Naive thymus-derived CD4-positive, alpha-beta T cell (primary cell): ENCODE measurements at regions not wholly inside any gene's neighbourhood (a gene's known extent, or its start where the extent isn't known, plus 50 kb on each side); places are given as distances from the start of the nearest gene placed in this dataset.

ENCODE experiments used
- ATAC-seq: fragments of 150-1000 bp; cut with Tn5 transposase; 2 replicates; pipeline ENCODE4 v1.10.0; 2021; ENCODE audit warnings: mild to moderate bottlenecking, moderate library complexity
- CTCF ChIA-PET: fragments of 350-600 bp; sonication (Branson Sonifier 250); formaldehyde crosslinking; loops from one replicate; lab custom pipeline; 2021; ENCODE audit warnings: antibody characterized with exemption; lab: Charles Lee
- POLR2A ChIA-PET: fragments of 350-600 bp; sonication (Branson Sonifier 250); formaldehyde crosslinking; loops from one replicate; lab custom pipeline; 2021; ENCODE audit warnings: antibody characterized with exemption, inconsistent platforms; lab: Charles Lee
- DNase-seq, 9 donors: peaks; one replicate each; pipeline versions ENCODE4 v3.0.0 to v3.0.0-alpha.2; 2020 to 2022; ENCODE audit warnings: mixed read lengths in 1 of 9
- H3K27ac ChIP-seq: one replicate; pipeline ENCODE4 v1.7.0; 2013; ENCODE audit warnings: mild to moderate bottlenecking, low read depth, low read length, moderate library complexity
- H3K27me3 ChIP-seq, 2 donors: one replicate each; pipeline ENCODE4 v1.7.0; 2013; ENCODE audit warnings: low read length in 2 of 2, mild to moderate bottlenecking in 2 of 2, moderate library complexity in 2 of 2; ENCODE audit not compliant: control insufficient read depth in 2 of 2, insufficient read depth in 2 of 2
- H3K36me3 ChIP-seq, 3 experiments: 1 replicate in 2 of 3; 2 replicates in 1 of 3; pipeline ENCODE4 v1.7.0; 2013; ENCODE audit warnings: low read length in 3 of 3, mild to moderate bottlenecking in 3 of 3, moderate library complexity in 1 of 3; ENCODE audit not compliant: insufficient read depth in 3 of 3, control insufficient read depth in 2 of 3
- H3K4me1 ChIP-seq, 2 donors: one replicate each; pipeline ENCODE4 v1.7.0; 2013; ENCODE audit warnings: low read length in 2 of 2, mild to moderate bottlenecking in 2 of 2, moderate library complexity in 1 of 2; ENCODE audit not compliant: control insufficient read depth in 2 of 2, insufficient read depth in 2 of 2
- H3K4me3 ChIP-seq: 2 replicates; pipeline ENCODE4 v1.7.0; 2013; ENCODE audit warnings: mild to moderate bottlenecking, low read length
- H3K9me3 ChIP-seq, 3 experiments: 1 replicate in 2 of 3; 2 replicates in 1 of 3; pipeline ENCODE4 v1.7.0; 2013; ENCODE audit warnings: low read length in 3 of 3; ENCODE audit not compliant: control insufficient read depth in 2 of 3
- H3K27ac Mint-ChIP-seq, 9 donors: one replicate each; pipeline ENCODE4 v1.8.0; 2020 to 2022; ENCODE audit warnings: mixed read lengths in 9 of 9, mild to moderate bottlenecking in 8 of 9, moderate library complexity in 5 of 9, inconsistent platforms in 2 of 9
- H3K27me3 Mint-ChIP-seq, 5 donors: one replicate each; pipeline ENCODE4 v1.8.0; 2021 to 2022; ENCODE audit warnings: mixed read lengths in 5 of 5, mild to moderate bottlenecking in 1 of 5
- H3K36me3 Mint-ChIP-seq, 5 donors: one replicate each; pipeline ENCODE4 v1.8.0; 2020 to 2022; ENCODE audit warnings: mixed read lengths in 5 of 5, mild to moderate bottlenecking in 3 of 5, inconsistent platforms in 1 of 5
- H3K4me1 Mint-ChIP-seq, 7 donors: one replicate each; pipeline ENCODE4 v1.8.0; 2020 to 2022; ENCODE audit warnings: mixed read lengths in 7 of 7, mild to moderate bottlenecking in 3 of 7, inconsistent platforms in 1 of 7
- H3K4me3 Mint-ChIP-seq, 10 donors: one replicate each; pipeline ENCODE4 v1.8.0; 2020 to 2022; ENCODE audit warnings: mild to moderate bottlenecking in 10 of 10, mixed read lengths in 10 of 10, moderate library complexity in 6 of 10, inconsistent platforms in 2 of 10
- H3K9me3 Mint-ChIP-seq, 11 donors: one replicate each; pipeline ENCODE4 v1.8.0; 2020 to 2022; ENCODE audit warnings: mixed read lengths in 11 of 11, mild to moderate bottlenecking in 4 of 11, inconsistent platforms in 1 of 11, moderate library complexity in 1 of 11
- intact Hi-C, 2 donors: fragments of 100-400 bp; cut with micrococcal nuclease; formaldehyde crosslinking; loops; one replicate each; pipeline ENCODE4 v1.15.1; 2023

- POLR2A ChIA-PET, result no interaction called here
- Mint-ChIP-seq H3K9me3 (no peaks in the 10 kb centered on the region), H3K4me1 (peaks cover 0 to 2% (median 0%) of the 10 kb centered on the region in 7 donors), H3K27ac (no peak overlapping the region), H3K27me3 (peaks cover 0 to 4% (median 0%) of the 10 kb centered on the region in 5 donors), H3K4me3 (no peak overlapping the region), H3K36me3 (no peaks in the 10 kb centered on the region)
- DNase-seq, result no peak
- Histone ChIP-seq H3K36me3 (no peaks in the 10 kb centered on the region), H3K9me3 (no peaks in the 10 kb centered on the region), H3K4me1 (no peaks in the 10 kb centered on the region), H3K27ac (no peak overlapping the region), H3K27me3 (no peaks in the 10 kb centered on the region), H3K4me3 (no peak overlapping the region)
- CTCF ChIA-PET, result no interaction called here
- intact Hi-C loops, result no loop called here
- no peak for ATAC-seq
These were observed 165.0 kb downstream of the VEGFA start for GRCh38 chr6:43934803-43935602.

GRCh38 chr6:43934183-43934802 is 164.3 kb downstream of the VEGFA start:
- intact Hi-C loops, result no loop called here
- Histone ChIP-seq H3K4me3 (no peak overlapping the region), H3K36me3 (no peaks in the 10 kb centered on the region), H3K27ac (no peak overlapping the region), H3K9me3 (no peaks in the 10 kb centered on the region), H3K27me3 (no peaks in the 10 kb centered on the region), H3K4me1 (no peaks in the 10 kb centered on the region)
- DNase-seq, result no peak
- Mint-ChIP-seq H3K36me3 (no peaks in the 10 kb centered on the region), H3K27me3 (peaks cover 0 to 4% (median 0%) of the 10 kb centered on the region in 5 donors), H3K27ac (peak overlapping the region in 1 of 9 donors; percentile 10), H3K4me3 (no peak overlapping the region), H3K9me3 (no peaks in the 10 kb centered on the region), H3K4me1 (peaks cover 0 to 2% (median 0%) of the 10 kb centered on the region in 7 donors)
- ChIA-PET POLR2A (no interaction called here), CTCF (no interaction called here)
- no peak for ATAC-seq

- Histone ChIP-seq H3K4me1 (no peaks in the 10 kb centered on the region), H3K9me3 (no peaks in the 10 kb centered on the region), H3K4me3 (no peak overlapping the region), H3K27ac (no peak overlapping the region), H3K36me3 (no peaks in the 10 kb centered on the region), H3K27me3 (no peaks in the 10 kb centered on the region)
- intact Hi-C loops, result no loop called here
- Mint-ChIP-seq H3K4me3 (no peak overlapping the region), H3K36me3 (no peaks in the 10 kb centered on the region), H3K4me1 (peaks cover 0 to 4% (median 2%) of the 10 kb centered on the region in 7 donors), H3K9me3 (no peaks in the 10 kb centered on the region), H3K27ac (no peak overlapping the region), H3K27me3 (peaks cover 0 to 4% (median 0%) of the 10 kb centered on the region in 5 donors)
- DNase-seq (no peak), ATAC-seq (no peak)
- ChIA-PET POLR2A (no interaction called here), CTCF (no interaction called here)
These were observed 163.3 kb downstream of the VEGFA start for GRCh38 chr6:43933148-43933885.

- Mint-ChIP-seq H3K27ac (no peak overlapping the region), H3K27me3 (no peaks in the 10 kb centered on the region), H3K9me3 (no peaks in the 10 kb centered on the region), H3K4me3 (no peak overlapping the region), H3K4me1 (peaks cover 5 to 12% (median 6%) of the 10 kb centered on the region in 7 donors), H3K36me3 (no peaks in the 10 kb centered on the region)
- Histone ChIP-seq H3K4me3 (no peak overlapping the region), H3K9me3 (no peaks in the 10 kb centered on the region), H3K27ac (no peak overlapping the region), H3K27me3 (no peaks in the 10 kb centered on the region), H3K4me1 (no peaks in the 10 kb centered on the region), H3K36me3 (no peaks in the 10 kb centered on the region)
- intact Hi-C loops, result no loop called here
- ATAC-seq (no peak), DNase-seq (no peak)
- POLR2A ChIA-PET, result no interaction called here
- CTCF ChIA-PET, result no interaction called here
These were observed 162.5 kb downstream of the VEGFA start for GRCh38 chr6:43932259-43933147.

GRCh38 chr6:43931201-43931600 is 161.2 kb downstream of the VEGFA start:
- H3K4me1 ChIP-seq, result no peaks in the 10 kb centered on the region
- H3K36me3 Mint-ChIP-seq, result no peaks in the 10 kb centered on the region
- H3K4me1 Mint-ChIP-seq, result peaks cover 5 to 19% (median 15%) of the 10 kb centered on the region in 7 donors
- no peak for ATAC-seq
- no peak overlapping the region for H3K27ac ChIP-seq
- no peaks in the 10 kb centered on the region for H3K27me3 Mint-ChIP-seq
- ChIA-PET CTCF (no interaction called here), POLR2A (no interaction called here)
- no peak overlapping the region for H3K4me3 ChIP-seq
- no peaks in the 10 kb centered on the region for H3K9me3 ChIP-seq
- H3K27me3 ChIP-seq, result no peaks in the 10 kb centered on the region
- intact Hi-C loops, result no loop called here
- no peak overlapping the region for H3K27ac Mint-ChIP-seq
- DNase-seq, result no peak
- H3K36me3 ChIP-seq, result no peaks in the 10 kb centered on the region
- H3K4me3 Mint-ChIP-seq, result no peak overlapping the region
- no peaks in the 10 kb centered on the region for H3K9me3 Mint-ChIP-seq

- Mint-ChIP-seq H3K27ac (no peak overlapping the region), H3K27me3 (no peaks in the 10 kb centered on the region), H3K9me3 (no peaks in the 10 kb centered on the region), H3K4me3 (no peak overlapping the region), H3K4me1 (peaks cover 5 to 19% (median 17%) of the 10 kb centered on the region in 7 donors), H3K36me3 (no peaks in the 10 kb centered on the region)
- no peak overlapping the region for H3K4me3 ChIP-seq
- H3K27me3 ChIP-seq, result no peaks in the 10 kb centered on the region
- no peaks in the 10 kb centered on the region for H3K9me3 ChIP-seq
- intact Hi-C loops, result no loop called here
- DNase-seq (no peak), ATAC-seq (no peak)
- ChIA-PET POLR2A (no interaction called here), CTCF (no interaction called here)
- no peak overlapping the region for H3K27ac ChIP-seq
- no peaks in the 10 kb centered on the region for H3K4me1 ChIP-seq
- H3K36me3 ChIP-seq, result no peaks in the 10 kb centered on the region
These were observed 160.6 kb downstream of the VEGFA start for GRCh38 chr6:43930440-43931154.
